MCF 10A (cell line): ENCODE measurements at regions not wholly inside any gene's neighbourhood (a gene's known extent, or its start where the extent isn't known, plus 50 kb on each side); places are given as distances from the start of the nearest gene placed in this dataset.

ENCODE experiments used
- BruUV-seq: library from RNA; stranded (reverse); fragments of 400-500 nt; replicated peaks from 2 replicates; lab custom pipeline; 2021; lab: Mats Ljungman, UMichigan
- CTCF ChIA-PET: fragments of 300-600 bp; sonication (Branson Sonifier 250); formaldehyde crosslinking; extraction: SDS; loops from one replicate; lab custom pipeline; 2021; ENCODE audit warnings: antibody characterized with exemption, inconsistent platforms; lab: Yijun Ruan, JAX
- POLR2A ChIA-PET: fragments of 300-600, 350-650 bp; sonication (Branson Sonifier 250); formaldehyde crosslinking; extraction: SDS; loops from one replicate; lab custom pipeline; 2020; ENCODE audit warnings: antibody characterized with exemption, inconsistent platforms; lab: Yijun Ruan, JAX
- DNase-seq: peaks from one replicate; pipeline ENCODE4 v3.0.0-alpha.2; 2018; ENCODE audit not compliant: unreplicated experiment
- H3K27ac Mint-ChIP-seq: one replicate; pipeline ENCODE4 v1.8.0; 2022; ENCODE audit warnings: mild to moderate bottlenecking, low read depth, mixed read lengths; ENCODE audit not compliant: unreplicated experiment
- H3K27me3 Mint-ChIP-seq: one replicate; pipeline ENCODE4 v1.8.0; 2022; ENCODE audit warnings: mixed read lengths; ENCODE audit not compliant: insufficient read depth, unreplicated experiment
- H3K36me3 Mint-ChIP-seq: one replicate; pipeline ENCODE4 v1.8.0; 2022; ENCODE audit warnings: mild to moderate bottlenecking, moderate library complexity, mixed read lengths; ENCODE audit not compliant: insufficient read depth, unreplicated experiment
- H3K4me1 Mint-ChIP-seq: one replicate; pipeline ENCODE4 v1.8.0; 2022; ENCODE audit warnings: mixed read lengths; ENCODE audit not compliant: insufficient read depth, unreplicated experiment
- H3K4me3 Mint-ChIP-seq: one replicate; pipeline ENCODE4 v1.8.0; 2022; ENCODE audit warnings: mild to moderate bottlenecking, moderate library complexity, mixed read lengths; ENCODE audit not compliant: unreplicated experiment
- H3K9me3 Mint-ChIP-seq: one replicate; pipeline ENCODE4 v1.8.0; 2022; ENCODE audit warnings: mixed read lengths; ENCODE audit not compliant: unreplicated experiment
- CTCF ChIP-seq: fragments of 200-600 bp; IDR thresholded peaks from one replicate; pipeline ENCODE4 v1.8.0; 2022; ENCODE audit warnings: antibody characterized with exemption, mild to moderate bottlenecking; ENCODE audit not compliant: unreplicated experiment
- intact Hi-C: fragments of 100-400 bp; cut with micrococcal nuclease; formaldehyde crosslinking; loops from 2 replicates; pipeline ENCODE4 v1.14.1; 2022

- Mint-ChIP-seq H3K27ac (no peak overlapping the region), H3K4me1 (no peaks in the 10 kb centered on the region), H3K36me3 (no peaks in the 10 kb centered on the region), H3K9me3 (no peaks in the 10 kb centered on the region), H3K4me3 (no peak overlapping the region), H3K27me3 (peaks cover 11% of the 10 kb centered on the region)
- intact Hi-C loops, result no loop called here
- ChIA-PET POLR2A (interaction anchor here (0.9 kb wide), 1 partner anchor 155 kb away, joined by 3 read pairs; no protein-coding TSS in a partner anchor), CTCF (interaction anchor here (0.5 to 1.0 kb wide), 2 partner anchors 201 to 248 kb away, joined by 3 read pairs; no protein-coding TSS in a partner anchor)
- BruUV-seq, result no TSS peak
- DNase-seq, result peak; percentile 16
- no peak for TF ChIP-seq CTCF
These were observed 203.5 kb downstream of the ERCC6L2 start for GRCh38 chr9:96078897-96079490.

DNA sequence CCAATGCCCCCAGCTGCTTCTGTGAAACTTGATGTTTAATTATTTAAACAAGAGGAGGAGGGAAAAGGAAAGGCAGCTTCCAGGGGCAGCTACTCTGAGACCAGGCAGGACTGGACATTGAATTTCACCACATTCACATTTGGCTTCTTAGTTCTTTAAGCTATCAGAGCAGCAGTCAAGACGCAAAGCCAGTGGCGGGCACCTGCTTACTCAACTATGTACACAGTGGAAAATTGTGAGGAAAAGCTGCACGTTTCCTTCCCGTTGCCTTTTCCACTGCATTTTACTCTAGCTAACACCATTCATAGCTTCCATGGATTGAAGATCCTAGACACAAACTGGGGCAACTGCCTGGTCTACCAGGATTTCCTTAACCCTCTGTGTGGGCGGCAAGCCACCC is 200.3 kb downstream of the ERCC6L2 start:
- no peak for TF ChIP-seq CTCF
- Mint-ChIP-seq H3K9me3 (no peaks in the 10 kb centered on the region), H3K4me1 (no peaks in the 10 kb centered on the region), H3K36me3 (no peaks in the 10 kb centered on the region), H3K4me3 (no peak overlapping the region), H3K27ac (no peak overlapping the region), H3K27me3 (peaks cover 13% of the 10 kb centered on the region)
- intact Hi-C loops, result no loop called here
- CTCF ChIA-PET, result no interaction called here
- BruUV-seq, result no TSS peak
- POLR2A ChIA-PET, result interaction anchor here (1.1 kb wide), 1 partner anchor 221 kb away, joined by 4 read pairs; no protein-coding TSS in a partner anchor
- no peak for DNase-seq

GRCh38 chr9:96075111-96075510 is 199.6 kb downstream of the ERCC6L2 start:
- Mint-ChIP-seq H3K9me3 (no peaks in the 10 kb centered on the region), H3K27me3 (peaks cover 20% of the 10 kb centered on the region), H3K4me1 (no peaks in the 10 kb centered on the region), H3K27ac (no peak overlapping the region), H3K4me3 (no peak overlapping the region), H3K36me3 (no peaks in the 10 kb centered on the region)
- ChIA-PET POLR2A (interaction anchor here (1.1 kb wide), 1 partner anchor 221 kb away, joined by 4 read pairs; no protein-coding TSS in a partner anchor), CTCF (interaction anchor here (1.0 kb wide), 1 partner anchor 348 kb away, joined by 3 read pairs; no protein-coding TSS in a partner anchor)
- TF ChIP-seq CTCF, result no peak
- BruUV-seq, result no TSS peak
- no peak for DNase-seq
- intact Hi-C loops, result no loop called here

- POLR2A ChIA-PET, result no interaction called here
- CTCF ChIA-PET, result no interaction called here
- H3K36me3 Mint-ChIP-seq, result no peaks in the 10 kb centered on the region
- peaks cover 33% of the 10 kb centered on the region for H3K27me3 Mint-ChIP-seq
- H3K9me3 Mint-ChIP-seq, result no peaks in the 10 kb centered on the region
- H3K4me3 Mint-ChIP-seq, result no peak overlapping the region
- TF ChIP-seq CTCF, result no peak
- no peaks in the 10 kb centered on the region for H3K4me1 Mint-ChIP-seq
- intact Hi-C loops, result no loop called here
- no TSS peak for BruUV-seq
- DNase-seq, result no peak
- no peak overlapping the region for H3K27ac Mint-ChIP-seq
These were observed 198.3 kb downstream of the ERCC6L2 start for GRCh38 chr9:96073531-96074480.
